Head of caudate nucleus (tissue), 42 donors: ENCODE measurements at regions not wholly inside any gene's neighbourhood (a gene's known extent, or its start where the extent isn't known, plus 50 kb on each side); places are given as distances from the start of the nearest gene placed in this dataset.

ENCODE experiments used
- DNase-seq, 42 donors: peaks; one replicate each; pipeline versions ENCODE4 v3.0.0 to v3.0.0-alpha.2; 2020 to 2021; ENCODE audit warnings: mixed read lengths in 7 of 42
- intact Hi-C: fragments of 100-400 bp; cut with DNase I; formaldehyde crosslinking; loops from one replicate; pipeline ENCODE4 v1.15.0; 2022

DNA sequence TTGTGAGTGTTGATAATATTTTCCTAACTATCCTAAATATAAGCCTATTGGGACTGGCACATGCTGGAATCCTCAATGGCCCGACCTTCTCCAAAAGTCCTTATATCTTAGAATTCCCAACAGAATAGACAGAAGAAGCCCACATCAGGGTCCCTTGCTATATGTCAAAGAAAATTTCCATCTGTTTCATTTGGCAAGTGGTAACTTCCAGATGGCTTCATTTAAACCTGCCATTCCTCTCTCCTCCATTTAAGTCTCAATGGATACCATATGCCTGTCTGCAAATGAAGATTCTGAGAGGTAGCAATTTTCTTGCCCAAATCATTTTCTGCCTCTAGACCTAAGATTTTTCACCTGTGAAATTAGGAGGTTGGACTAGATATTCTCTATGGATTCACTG is 73.1 kb upstream of the KCNA4 start:
- no peak for DNase-seq
- intact Hi-C loops, result no loop called here

DNA sequence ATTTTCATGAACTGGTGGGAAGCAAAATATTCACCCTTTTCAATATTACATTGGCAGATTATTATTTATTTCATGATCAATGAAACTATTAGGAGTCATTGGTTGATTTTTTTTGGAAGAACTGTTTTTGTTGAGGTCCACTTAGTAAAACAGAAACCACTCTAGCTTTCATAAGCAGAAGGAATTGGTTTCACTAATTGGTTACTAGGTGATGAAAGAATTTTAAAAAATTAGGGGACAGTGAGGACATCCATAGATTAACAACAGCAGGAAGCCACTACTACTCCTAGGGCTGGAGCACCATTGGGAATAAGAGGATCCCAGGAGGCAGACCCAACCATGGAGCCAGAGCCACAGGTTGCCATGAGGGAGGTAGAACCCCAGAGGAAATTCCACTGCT is 74.4 kb upstream of the KCNA4 start:
- intact Hi-C loops, result no loop called here
- DNase-seq, result no peak

DNA sequence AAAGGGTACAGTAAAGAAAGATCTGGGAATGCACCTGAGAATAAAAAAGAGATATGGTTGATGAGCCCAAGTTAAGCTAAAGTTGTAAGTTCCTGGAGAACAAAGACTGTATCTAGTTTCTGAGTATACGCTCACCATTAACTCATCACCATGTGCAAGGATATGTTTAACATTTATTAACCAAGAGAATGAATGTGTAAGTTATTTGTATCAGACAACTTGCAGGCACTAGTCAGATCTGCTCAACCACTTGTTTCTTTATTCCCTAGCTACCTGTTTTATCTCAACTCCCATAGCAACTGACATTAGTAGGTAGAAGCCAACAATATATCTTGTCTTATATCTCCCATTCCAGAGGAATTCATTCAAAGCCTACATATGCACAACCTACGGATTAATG is 74.9 kb upstream of the KCNA4 start:
- DNase-seq, result no peak
- intact Hi-C loops, result no loop called here

DNA sequence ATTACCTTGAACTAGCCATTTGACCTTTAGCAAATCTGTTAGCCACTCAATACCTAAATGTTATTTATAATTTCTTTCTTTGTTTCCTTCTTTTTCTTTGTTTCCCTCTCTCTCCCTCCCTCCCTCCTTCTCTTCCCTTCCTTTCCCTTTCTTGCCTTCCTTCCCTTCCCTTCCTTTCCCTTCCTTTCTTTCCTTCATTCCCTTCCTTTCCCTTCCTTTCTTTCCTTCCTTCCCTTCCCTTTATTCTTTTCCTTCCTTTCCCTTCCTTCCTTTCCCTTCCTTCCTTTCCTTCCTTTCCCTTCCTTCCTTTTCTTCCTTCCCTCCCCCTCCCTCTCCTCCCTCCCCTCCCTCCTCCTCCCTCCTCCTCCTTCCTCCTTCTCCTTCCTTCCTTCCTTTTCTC is 75.7 kb upstream of the KCNA4 start:
- intact Hi-C loops, result no loop called here
- DNase-seq, result no peak

DNA sequence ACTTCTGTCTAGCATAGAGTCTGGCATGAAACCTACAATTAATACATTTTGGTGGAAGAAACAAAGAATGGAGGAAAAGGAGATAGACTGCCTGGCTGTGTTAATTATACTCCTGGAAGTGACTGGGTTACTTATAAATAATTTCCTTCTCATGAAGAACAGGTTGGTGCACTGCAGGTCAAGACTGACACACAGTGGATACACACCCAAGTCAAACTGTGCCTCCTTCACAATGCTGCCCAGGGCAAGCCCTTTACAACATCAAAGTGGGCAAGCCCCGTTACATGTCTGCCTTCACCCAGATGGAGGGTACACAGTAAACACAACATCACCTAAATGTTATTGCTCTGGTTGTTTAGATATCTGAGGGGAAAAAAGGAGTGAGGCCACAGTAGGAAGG is 83.7 kb upstream of the KCNA4 start:
- intact Hi-C loops, result no loop called here
- no peak for DNase-seq

DNA sequence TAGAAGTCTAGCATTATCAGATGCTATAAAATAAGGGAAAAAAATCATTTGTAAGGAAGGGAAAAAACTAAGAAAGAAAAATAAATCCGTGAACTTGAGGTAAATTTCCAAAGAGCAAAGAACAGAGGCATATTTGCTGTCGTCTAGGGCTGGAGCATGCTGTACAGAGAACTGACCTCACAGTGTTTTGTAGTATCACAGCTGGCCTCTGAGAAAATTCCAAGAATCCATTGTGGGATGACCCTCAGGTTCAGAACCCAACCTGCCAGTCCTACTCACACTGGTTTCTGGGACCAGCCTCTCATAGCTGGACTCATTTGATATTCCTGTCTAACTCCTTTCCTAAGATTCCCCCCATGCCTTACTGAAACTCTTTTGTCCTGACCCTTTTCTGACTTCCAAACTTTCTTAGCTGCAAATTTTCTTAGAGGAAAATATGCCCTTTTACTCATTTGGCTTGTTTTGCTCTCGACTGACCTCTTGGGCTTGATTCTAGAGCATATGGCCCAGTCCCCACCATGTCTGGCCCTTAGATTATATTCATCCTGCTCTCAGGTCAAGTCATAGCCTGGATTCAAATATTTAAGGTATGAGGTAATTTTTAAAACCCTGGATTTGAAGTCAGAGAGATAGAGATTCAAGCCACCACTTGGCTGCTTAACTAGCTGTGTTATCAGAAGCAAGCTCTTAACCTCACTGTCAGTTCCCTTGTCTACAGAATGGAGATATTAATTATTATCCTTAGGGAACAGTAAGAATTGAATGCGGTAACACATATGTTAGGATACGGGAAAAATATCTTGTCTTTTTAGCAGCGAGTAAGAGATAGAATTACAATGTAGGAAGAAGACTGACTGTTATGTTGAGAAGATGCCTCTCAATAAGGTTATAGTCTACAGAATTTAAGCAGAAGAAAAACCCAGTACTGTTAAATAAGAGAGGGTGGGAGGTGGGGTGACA is 89.7 kb upstream of the KCNA4 start:
- intact Hi-C loops, result no loop called here
- peak in 1 of 42 donors; percentile 24 for DNase-seq

DNA sequence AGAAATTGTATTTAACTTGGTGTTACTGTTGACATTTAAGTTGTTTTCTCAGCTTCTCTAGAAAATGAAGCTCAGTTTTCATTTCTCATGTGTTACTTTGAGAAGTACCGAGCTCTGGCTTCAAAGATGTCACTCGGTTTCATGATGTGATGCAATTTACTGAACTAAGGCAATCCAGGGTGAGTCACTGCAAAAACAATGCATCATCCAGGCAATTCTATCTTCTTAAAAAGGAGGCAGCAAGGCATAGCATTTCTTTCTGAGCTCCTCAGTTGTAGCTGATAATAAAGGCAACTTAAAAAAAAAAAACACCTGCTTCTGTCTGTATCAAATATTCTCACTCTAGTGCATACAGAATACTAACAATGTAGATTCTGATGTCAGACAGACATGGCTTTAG is 91.1 kb upstream of the KCNA4 start:
- DNase-seq, result peak in 21 of 42 donors; percentile 6 to 72 (median 35)
- intact Hi-C loops, result no loop called here

DNA sequence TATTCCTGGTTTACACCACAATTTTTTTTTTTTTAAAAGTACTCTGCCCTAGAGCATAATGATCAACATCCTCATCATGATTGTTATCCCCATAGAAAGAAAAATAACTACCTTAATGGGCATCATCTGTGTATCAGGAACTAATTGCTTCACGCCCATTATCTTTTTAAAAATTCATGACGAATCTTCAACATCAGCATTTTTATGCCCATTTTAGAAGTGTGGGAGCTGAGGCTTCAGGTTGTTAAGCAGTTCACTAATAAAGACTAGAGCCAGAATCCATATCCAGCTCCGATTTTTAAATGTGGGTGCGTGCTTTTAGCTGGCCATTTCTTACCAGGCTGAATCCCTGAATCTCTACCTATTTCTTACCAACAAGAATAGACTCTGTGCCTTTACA is 92.9 kb upstream of the KCNA4 start:
- intact Hi-C loops, result no loop called here

DNA sequence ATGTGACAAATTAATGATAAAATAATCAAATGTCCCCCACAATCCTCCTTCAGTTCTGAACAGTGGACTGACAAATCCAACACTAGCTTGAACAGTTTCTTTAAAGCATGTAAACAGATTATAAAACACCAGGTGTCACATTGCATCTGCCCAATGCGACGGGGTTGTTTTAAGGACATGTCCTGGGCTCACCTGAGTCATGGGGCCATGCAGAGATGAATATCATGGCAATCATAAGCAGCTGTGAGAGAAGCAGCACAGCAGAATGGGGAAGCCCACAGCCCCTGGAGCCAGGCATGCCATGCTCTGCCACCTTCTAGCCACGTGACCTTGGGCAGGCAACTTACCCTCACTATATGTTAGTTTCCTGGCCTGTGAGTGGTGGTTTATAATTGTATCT is 93.9 kb upstream of the KCNA4 start:
- DNase-seq, result no peak
- intact Hi-C loops, result no loop called here

More for the DNA sequence above, 92.9 kb upstream of the KCNA4 start:
- DNase-seq, result no peak

DNA sequence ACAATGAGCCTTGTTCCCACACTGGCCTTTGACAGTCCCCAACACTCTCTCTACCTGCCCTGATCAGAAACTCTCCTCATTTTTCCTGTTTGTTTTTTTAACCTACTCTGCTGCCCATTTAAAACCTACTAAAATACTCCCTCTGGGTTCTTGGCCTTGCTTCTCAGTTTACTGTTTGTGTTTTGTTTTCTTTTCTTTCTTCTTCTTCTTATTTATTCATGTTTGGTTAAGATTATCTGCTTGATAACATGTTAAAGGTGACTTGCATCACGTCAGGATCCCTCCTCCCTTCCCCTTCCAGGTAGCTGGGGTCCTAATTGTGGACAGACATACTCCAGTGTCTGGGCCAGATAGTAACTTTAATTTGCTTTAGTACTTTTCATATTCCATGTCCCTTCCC is 95.0 kb upstream of the KCNA4 start:
- intact Hi-C loops, result no loop called here
- no peak for DNase-seq

DNA sequence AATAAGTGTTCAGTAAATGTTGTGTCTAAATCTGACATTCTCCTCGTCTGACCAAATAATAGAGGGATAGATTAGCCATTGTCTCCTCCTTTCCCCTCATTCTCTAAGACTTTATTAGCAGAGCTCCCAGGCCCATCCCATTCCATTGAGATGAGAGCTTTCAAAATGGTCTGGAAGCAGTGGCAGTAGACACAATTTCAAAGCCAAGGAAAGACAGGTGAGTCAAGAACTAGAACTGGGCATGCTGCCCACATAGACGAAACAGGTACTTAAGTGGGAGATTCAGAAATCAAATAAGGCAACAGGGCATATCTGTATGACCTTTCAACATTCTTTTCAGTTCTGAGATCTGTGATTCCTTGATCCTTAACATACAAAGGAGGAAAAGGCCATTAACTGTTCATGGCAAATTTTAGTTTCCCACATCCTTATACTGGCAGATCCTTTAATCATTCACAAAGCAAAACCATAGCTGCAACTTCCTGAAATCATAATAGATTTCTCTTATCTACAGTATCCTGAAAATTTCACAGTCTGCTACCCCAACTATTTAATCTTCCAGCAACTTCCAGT is 96.6 kb upstream of the KCNA4 start:
- intact Hi-C loops, result no loop called here
- no peak for DNase-seq

DNA sequence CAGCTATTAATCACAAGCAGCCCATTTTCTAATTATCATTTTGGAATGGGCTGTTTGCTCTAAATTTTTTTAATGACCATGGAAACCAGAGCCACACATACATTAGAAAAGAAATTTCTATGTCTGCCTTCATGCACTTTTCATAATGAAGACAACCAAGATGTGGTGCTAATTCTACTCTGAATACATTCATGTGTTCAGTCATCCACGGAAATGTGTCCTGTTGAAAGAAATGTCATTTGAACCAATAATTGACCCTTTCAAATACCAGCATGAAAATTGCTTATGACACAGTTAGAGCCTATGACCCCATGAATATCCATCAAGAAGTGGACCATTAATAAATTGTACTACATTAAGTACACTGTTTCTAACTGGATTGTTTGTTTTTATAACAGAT is 99.7 kb upstream of the KCNA4 start:
- intact Hi-C loops, result no loop called here
- no peak for DNase-seq

DNA sequence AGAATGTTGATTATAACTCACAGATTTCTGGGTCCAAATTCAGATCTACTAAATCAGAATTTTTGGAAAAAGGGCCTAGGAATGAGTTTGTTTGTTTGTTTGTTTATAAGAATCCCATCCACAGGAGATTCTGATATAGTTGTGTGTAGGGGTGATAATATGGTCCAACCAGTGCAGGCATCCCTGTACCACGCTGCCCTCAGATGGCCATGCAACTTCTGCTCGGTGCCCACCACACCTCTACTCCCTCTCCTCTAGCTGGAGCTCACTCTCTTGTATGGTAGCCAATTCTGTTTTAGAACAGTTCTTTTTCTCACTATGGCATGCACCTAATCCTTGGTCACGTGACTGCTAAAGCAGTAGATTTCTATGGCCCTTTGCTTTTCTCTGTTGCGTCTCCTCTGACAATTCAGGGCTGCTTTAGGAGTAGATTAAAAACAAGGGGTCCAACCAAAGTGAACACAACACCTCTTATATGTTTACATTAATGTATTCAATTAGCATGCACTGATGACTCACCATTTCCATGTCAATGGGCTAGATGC is 103.3 kb upstream of the KCNA4 start:
- intact Hi-C loops, result no loop called here
- no peak for DNase-seq

DNA sequence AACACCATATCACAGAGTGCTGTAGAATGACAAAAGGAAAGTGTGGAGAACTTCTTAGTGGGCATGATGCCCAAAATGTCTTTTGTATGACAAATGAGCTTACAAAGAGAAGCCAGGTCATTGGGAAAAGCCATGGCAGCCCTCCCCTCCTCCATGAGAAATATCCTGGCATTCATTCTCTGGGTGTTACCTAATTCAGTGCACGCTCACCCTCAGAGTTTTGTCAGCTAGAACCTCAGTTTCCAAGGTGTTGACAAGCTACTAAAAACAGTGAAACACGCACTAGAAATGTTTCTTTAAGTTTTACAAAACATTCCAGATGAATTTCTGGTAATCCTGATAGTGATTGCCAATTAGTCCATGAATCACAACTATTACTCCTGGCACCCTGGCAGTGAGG is 105.4 kb upstream of the FSHB start:
- DNase-seq, result no peak
- intact Hi-C loops, result no loop called here

DNA sequence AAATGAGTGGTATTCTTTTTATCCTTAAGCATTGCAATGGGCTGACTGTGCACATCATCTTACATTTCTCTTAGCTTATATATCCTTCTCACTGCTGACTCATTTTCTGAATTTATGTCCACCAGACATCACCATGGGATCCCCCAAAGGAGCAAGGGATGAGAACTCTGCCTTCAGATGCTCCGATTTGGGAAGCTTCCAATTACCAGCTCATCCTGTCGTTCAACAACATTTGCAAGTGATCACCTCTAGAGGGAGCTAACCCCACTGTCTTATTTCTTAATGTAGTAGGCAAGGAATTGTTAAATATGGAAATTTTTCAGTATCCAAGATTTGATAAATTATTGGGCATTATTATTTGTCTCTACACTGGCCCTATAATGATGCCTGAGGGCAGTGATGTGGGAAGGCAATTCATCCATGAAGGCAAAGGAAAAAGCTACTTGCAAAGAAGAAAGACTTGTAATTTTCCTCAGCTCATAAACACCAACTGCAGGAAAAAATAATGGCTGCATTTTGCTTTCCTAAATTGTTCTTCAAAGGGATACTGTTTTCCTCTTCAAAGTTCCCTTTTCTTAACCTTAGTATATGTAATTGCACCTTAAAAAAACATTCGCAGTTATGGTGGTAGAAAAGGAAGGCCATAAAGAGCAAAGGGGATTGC is 102.4 kb upstream of the FSHB start:
- intact Hi-C loops, result no loop called here
- peak in 14 of 42 donors; percentile 4 to 54 (median 27) for DNase-seq

DNA sequence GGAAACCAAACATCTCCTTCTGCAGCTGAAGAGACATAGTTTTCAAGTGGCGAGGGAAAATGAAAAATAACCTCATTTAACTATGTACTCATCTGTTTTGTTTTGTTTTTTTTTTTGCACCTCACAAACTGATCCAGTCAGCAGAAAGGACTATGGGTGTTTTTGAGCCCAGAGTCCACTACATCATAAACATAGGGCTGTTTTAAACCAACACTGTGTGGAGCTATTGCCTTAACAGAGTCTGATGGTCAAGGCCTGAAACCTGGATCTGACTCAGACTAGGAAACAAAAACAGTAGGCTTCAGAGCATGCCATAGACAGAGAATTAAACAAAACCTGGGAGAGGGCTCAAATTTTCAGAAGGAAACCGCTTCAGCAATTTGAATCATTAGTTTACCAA is 99.3 kb upstream of the FSHB start:
- intact Hi-C loops, result no loop called here
- DNase-seq, result no peak

DNA sequence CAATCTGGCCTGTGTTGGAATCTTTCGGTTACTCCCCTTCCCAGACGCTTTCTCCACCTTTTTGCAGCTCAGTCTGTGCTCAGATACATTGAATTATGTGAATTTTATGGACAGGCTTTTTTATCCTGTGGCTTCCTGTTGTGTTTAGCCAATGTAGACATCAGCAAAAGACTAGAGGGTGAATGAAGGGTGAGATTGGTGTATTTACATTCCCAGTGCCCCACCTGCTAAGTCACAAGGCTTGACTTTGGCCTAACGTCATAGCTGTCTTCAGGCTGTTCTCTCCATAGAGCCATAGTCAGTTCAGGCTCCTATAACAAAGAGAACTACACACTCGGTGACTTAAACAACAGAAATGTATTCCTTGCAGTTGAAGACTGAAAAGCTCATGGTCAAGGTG is 97.5 kb upstream of the FSHB start:
- intact Hi-C loops, result no loop called here
- no peak for DNase-seq

DNA sequence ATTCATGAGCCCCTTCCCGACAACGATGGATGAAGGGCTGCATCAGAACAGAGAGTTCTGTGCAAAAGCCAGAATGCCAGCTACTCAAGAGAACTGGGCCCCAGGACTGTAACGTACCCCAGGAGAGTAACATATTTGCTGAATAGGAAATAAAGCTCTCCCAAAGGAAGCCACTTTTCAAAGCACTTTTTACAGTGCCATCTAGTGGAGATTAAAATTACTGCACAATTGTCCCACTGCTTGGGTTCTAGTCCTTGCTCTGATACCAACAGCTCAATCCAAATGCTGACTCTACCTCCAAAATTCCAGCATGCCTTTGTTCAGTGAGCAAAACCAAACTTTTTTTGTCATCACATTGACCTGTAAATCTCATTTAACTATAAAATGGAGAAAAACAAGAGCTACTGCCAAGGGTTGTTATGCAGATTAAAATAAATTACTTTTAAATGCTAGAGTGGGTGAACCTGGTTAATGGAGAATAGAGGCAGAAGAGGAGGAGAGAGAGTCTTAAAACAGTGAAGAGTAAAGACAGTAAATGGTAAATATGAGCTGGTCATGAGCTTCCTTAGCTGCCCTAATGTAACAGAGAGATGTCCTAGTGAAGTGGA is 87.6 kb upstream of the FSHB start:
- intact Hi-C loops, result no loop called here
- peak in 5 of 42 donors; percentile 5 to 46 (median 33) for DNase-seq

DNA sequence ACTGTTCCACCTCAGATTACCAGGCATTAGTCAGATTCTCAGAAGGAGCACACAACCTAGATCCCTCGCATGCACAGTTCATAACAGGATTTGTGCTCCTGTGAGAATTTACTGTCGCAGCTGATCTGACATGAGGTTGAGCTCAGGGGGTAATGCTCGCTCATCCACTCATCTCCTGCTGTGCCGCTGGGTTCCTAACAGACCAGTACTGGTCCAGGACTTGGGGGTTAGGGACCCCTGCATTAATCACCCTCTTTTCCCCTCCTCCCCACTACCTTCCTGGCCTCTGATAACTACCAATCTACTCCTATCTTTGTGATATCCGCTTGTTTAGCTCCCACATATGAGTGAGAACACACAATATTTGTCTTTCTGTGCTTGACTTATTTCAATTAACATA is 83.5 kb upstream of the FSHB start:
- intact Hi-C loops, result no loop called here
- DNase-seq, result no peak

DNA sequence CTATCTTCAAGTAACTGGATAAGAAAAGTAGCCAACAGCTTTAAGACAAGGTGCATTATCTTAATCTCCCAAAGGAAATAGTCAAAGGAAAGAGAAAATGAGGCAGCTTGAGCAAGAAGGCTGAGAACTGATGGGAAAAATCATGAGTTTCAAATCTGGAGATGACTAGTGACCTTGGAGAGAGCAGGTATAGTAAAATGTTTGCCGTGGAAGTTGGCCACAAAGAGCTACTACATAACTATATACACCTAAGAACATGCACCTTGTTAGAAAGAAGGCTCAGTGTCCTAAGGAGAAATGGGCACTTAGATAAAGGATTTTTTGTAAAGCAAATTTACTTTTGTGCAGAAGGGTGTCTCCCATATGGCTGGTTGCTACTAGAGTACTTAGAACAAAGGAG is 80.8 kb upstream of the FSHB start:
- intact Hi-C loops, result no loop called here
- DNase-seq, result no peak
